ENCODE measurements at regions not wholly inside any gene's neighbourhood (a gene's known extent, or its start where the extent isn't known, plus 50 kb on each side); places are given as distances from the start of the nearest gene placed in this dataset.
"Not testable (repeated sequence)": the region's sequence is repeated elsewhere in the genome, so short reads cannot be mapped to it uniquely, and the experiment has no call there.

DNA sequence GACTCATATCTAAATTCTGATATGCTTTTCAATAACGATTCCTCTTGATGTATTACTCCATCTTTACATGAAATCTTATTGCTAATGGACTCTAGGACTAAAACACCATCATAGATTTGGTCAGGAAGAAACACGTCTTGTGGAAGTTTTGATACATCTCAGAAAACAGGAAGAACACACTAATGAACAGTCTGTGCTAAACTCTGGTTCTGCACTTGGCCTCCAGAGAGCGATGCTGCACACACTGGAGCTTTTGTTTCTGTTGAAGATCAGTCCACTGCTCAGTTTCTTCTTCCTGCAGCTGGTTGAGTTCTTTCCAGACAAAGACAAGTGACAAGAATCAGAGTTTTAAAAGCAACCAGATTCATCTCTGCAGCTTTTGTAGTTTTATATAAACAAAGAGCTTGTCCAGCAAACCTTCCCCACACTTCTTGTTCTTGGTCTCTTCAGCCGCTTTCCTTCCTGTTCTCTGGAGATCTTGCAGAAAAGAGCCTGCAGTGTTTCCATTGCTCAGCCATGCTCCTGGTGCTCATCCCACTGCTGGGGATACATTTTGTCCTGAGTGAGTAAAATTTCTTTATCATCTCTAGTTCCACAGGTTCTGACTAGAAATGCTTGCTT is 229.1 kb upstream of the OR4E1 start:
- no peak for DNase-seq (ENCODE audit: low spot score)

DNA sequence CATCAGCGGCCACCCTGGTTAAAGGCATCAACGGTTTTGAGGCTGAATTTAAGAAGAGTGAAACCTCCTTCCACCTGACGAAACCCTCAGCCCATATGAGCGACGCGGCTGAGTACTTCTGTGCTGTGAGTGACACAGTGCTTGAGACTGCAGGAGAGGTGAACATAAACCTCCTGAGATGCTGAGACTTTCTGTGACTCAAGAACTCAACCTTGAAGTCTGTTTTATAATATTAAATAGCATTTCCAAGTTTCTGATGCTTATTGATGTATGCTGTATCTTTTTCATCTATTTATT is 221.2 kb upstream of the OR4E1 start:
- DNase-seq (ENCODE audit: low spot score) = not testable (repeated sequence)

DNA sequence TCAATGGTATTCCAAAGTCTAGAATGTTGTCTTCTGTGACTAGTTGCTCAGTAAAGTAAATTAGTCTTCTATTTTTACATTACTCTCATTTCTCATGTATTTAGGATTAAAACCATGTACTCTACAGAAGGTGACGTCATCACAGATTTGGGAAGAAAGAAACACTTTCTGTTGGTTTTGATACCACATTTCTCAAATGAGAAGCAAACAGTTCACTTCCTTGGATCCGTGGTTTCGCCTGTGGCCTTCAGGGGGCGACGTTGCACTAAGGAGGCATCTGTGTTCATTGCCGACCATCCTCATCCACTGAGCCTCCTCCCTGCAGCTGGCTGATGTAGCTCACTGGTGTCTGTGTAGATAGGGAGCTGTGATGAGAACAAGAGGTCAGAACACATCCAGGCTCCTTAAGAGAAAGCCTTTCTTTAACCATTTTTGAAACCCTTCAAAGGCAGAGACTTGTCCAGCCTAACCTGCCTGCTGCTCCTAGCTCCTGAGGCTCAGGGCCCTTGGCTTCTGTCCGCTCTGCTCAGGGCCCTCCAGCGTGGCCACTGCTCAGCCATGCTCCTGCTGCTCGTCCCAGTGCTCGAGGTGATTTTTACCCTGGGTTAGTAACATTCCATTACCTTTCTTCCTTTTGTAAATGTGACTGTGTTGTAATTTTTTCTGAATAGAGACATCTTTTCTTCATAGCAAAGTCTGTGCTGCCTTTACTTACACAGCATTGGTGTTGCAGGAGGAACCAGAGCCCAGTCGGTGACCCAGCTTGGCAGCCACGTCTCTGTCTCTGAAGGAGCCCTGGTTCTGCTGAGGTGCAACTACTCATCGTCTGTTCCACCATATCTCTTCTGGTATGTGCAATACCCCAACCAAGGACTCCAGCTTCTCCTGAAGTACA is 220.6 kb upstream of the OR4E1 start:
- no peak for DNase-seq (ENCODE audit: low spot score)

DNA sequence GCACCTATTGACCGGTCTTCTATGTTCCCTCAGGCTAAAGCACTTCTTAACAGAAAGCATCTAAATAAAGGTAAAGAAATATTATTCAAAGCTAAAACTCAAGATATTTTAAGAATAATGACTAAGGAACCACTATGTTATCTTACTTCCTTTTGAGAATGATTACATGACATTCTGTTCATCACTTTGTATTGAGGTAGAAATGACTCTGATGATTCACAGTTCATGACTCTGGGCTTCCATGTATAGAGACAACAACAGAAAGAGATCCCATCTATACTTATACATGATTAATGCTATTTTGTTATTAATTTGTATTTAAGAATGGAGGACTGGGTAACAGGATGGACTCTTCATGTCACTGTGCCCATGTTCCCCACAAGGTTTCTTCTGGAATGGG is 218.3 kb upstream of the OR4E1 start:
- DNase-seq (ENCODE audit: low spot score) = no peak

DNA sequence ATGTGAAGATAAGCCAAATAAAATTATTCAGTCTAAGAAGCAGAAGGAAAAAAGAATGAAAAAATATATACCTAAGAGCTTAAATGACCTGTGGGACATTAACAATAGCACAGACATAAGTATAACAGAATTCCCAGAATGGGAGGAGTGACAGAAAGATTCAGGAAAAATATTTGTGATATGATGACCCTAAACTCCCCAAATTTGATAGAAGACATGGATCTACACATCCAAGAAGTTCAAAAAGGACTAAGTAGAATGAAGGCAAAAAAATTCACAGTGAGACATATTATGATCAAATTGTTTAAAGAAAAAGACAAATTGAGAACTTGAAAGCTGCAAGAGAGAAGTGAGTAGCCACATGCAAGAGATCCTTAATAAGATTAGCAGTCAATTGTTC is 211.4 kb upstream of the OR4E1 start:
- no peak for DNase-seq (ENCODE audit: low spot score)

DNA sequence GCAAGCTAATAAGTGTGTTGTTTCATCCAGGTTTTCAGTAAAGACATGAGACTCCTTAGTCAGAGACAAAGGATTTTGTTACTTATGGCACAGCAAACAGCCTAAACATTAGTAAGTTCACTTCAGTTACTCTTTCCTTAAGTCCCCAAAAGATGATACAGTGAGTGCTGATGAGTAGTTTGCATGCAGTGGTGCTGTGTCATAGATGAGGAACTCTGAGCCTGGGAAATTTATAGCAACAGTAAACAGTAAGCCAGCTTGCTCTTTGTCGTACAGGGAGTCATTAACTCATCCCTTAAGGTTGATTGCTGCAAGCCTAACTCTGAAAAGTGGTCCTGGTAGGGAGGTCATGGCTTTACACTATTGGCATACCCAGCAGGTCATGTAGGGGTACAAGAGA is 208.6 kb upstream of the OR4E1 start:
- no peak for DNase-seq (ENCODE audit: low spot score)

DNA sequence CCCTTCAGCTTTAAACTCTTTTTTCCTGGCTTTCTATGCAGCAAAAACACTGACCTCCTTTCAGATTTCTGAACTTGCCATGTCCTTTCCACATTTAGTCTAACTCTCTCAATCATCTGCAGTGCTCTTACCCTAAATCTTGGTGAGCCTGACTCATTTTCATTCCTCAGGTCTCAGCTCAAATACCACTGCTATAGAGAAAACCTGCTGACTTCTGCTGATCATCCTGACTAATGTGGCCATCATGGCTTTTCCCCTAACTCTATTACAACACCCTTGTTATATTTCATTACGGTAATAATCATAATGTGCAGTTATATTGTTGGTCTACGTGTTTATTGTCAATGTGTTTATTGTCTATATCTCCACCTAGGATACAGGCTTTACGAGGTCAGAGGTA is 207.3 kb upstream of the OR4E1 start:
- DNase-seq (ENCODE audit: low spot score) = no peak

DNA sequence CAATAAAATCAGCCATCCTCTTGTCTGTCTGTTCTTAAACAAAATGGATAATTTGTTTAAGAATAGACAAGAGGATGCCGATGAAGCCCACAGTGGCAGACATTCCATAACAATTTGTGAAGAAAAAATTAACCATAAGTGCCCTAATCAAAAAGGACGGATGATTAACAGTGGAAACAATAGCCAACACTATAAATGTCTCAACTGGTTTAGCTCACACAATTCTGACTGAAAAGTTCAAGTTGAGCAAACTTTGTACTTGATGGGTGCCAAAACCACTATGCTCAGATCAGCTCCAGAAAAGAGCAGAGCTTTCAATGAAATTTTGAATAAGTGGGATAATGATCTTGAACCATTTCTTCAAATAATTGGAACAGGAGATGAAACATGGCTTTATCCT is 202.2 kb upstream of the OR4E1 start:
- no peak for DNase-seq (ENCODE audit: low spot score)

DNA sequence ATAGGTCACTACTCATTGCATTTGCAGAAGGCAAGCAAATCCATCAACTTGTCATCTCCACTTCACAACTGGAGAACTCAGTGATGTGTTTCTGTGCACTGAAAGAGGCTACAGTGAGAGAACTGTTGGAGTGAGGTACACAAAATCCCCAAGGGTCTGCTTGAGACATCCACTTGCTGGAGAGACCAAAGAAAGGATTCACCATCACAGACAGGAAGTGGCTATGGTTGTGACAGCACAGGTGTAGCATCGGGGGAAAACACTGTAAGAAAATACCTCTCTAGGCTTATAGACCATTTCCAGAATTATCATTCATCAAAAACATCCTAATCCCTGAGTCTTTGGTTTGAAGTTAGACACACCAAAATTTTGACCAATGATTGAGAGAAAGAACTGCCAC is 201.3 kb upstream of the OR4E1 start:
- DNase-seq (ENCODE audit: low spot score) = no peak

DNA sequence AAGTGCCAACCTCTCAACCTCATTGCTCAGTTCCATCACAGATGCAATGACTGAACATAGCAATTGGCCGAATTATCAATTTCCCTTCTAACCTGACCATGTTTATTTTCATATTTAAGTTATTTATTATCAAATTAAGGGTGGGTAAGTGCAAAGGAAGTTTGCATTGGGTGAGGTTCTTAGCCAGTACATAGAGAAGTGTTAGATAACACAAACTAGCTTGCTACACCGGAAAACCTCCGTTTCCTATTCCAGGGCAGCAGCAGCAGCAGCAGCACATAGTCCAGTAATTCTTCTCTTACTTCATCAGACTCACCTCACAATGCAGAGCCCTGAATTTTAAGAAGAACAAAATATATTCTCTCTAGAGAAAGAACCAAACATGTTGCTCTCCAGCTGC is 200.5 kb upstream of the OR4E1 start:
- no peak for DNase-seq (ENCODE audit: low spot score)

DNA sequence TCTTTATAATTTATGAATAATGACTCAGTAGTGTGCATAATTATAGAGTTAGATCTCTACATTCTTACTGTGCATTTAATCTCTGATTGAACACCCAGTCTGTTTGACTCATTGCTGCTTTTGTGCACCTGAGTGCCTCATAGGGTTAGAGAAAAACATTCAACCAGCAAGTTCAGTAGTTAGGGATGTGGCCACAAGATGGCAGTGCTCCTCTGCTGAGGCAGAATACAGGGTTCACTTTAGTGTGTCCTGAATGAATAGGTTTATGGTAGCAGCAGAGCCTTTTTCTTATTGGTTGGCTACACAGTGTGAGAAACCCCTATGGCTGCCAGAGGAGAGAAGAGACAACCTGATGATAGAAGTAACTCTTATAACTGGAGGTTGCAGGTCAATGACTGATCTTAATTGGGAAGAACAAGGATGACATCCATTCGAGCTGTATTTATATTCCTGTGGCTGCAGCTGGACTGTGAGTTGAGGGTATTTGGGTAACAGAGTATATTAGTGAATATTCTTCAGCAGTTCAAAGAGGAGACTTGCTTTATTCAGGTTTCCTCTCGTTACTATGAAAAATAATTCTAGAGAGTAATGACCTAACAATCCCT is 194.9 kb upstream of the OR4E1 start:
- peak; percentile 8 for DNase-seq (ENCODE audit: low spot score)

DNA sequence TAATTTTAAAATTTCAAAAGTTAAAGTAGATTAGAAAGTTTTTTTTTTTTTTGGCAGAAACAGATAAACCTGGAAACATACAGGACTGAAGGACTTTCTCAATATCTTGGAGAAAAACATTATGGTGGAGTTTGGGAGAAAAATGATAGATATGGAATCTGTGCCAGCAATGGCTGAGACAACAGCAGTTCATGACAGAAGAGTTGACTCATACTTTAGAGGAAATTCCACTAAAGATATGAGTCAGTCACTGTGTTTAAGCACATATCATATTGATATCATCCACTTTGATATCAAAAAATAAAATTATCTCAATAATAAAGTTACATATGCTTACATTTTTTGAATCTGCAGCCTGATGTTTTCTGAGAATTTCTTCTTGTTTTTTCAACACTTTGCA is 193.9 kb upstream of the OR4E1 start:
- DNase-seq (ENCODE audit: low spot score) = no peak

DNA sequence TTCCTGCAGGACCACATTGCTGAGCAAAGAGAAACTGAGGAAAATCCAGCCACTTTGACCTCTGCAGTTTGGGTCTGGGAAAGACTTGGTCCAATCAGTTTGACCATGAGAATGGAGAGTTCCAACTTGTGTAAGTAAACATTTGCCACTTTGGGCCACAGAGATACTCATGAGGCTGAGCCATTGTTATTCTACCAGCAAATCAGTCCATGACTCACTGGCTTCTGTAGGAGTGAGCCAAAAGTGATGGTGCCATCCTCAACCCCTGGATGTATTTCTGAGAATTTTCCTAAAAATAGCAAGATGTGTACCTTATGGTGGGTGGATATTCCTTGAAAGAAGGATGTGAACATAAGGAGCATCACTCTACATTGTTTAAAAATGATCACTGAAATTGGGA is 192.9 kb upstream of the OR4E1 start:
- no peak for DNase-seq (ENCODE audit: low spot score)

DNA sequence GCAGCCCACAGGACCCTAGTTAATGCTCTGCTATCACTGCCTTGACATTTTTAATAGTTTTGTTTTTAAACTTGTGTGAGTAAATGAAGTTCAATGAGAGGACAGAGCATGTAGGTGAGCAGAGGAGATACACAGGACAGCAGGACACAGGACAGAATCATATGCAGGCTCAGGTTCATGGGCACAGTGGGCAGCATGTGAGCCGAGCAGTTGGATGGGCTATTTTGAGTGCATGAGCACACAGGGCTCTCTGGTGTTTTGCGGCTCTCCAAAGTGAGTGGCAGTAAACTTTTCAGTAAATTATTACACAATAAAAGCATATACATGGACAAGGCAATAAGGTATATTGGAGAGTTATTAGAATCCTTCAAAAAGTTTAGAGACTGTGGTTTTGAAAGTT is 189.7 kb upstream of the OR4E1 start:
- no peak for DNase-seq (ENCODE audit: low spot score)

DNA sequence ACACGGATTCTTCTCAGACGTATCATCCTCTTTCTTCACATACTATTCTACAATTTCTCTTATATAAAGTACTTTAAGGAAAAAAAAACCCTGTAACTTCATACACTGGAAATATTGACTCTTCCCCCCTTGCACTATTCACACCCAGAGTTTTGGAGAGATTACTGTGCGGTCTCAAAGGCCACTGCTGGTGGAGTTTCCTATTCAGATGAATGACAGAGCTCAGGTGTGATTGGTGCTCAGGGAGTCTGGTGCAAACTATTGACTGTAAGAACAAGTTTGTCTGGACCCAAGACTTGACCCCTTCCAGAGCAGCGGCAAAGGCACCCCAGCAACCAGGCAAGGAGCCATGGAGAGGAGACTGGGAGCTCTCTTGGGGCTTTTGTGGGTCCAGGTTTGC is 187.5 kb upstream of the OR4E1 start:
- no peak for DNase-seq (ENCODE audit: low spot score)

DNA sequence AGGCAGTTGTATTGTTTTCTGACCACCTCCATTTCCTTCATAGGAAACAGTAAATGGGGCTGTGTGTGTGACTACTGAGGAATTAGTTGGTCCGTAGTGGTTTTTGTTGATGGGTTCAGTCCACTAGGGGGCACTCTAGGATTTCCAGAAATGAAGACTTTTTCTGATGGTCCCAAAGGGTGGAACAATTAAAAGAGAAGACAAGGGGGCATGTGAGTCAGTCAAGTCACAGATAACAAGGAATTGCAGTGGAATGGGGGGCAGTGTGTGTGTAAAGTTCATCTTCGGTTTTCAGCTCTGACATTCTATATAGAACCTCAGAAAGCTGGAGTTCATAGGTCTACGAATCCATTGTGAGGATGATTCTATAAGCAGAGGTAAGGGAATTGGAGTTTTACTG is 186.6 kb upstream of the OR4E1 start:
- peak; percentile 34 for DNase-seq (ENCODE audit: low spot score)

DNA sequence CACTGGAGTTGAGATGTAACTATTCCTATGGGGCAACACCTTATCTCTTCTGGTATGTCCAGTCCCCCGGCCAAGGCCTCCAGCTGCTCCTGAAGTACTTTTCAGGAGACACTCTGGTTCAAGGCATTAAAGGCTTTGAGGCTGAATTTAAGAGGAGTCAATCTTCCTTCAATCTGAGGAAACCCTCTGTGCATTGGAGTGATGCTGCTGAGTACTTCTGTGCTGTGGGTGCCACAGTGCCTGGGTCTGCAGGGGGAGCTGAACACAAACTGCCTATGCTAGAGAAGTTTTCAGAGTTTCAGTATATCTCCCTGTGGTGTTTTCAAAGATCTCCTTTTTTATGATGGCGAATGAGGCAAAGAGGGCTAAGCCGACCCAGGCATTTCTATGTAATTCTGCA is 179.2 kb upstream of the OR4E1 start:
- DNase-seq (ENCODE audit: low spot score) = no peak

DNA sequence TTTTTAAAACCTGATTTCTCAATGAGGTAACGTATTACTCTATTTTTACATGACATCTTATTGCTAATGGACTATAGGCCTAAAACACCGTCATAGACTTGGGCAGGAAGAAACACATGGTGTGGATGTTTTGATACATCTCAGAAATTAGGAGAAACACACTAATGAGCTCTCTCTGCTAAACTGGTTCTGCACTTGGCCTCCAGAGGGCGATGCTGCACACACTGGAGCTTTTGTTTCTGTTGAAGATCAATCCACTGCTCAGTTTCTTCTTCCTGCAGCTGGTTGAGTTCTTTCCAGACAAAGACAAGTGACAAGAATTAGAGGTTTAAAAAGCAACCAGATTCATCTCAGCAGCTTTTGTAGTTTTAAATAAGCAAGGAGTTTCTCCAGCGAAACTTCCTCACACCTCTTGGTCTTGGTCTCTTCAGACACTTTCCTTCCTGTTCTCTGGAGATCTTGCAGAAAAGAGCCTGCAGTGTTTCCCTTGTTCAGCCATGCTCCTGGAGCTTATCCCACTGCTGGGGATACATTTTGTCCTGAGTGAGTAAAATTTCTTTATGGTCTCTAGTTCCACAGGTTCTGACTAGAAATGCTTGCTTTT is 178.5 kb upstream of the OR4E1 start:
- peak; percentile 11 for DNase-seq (ENCODE audit: low spot score)

DNA sequence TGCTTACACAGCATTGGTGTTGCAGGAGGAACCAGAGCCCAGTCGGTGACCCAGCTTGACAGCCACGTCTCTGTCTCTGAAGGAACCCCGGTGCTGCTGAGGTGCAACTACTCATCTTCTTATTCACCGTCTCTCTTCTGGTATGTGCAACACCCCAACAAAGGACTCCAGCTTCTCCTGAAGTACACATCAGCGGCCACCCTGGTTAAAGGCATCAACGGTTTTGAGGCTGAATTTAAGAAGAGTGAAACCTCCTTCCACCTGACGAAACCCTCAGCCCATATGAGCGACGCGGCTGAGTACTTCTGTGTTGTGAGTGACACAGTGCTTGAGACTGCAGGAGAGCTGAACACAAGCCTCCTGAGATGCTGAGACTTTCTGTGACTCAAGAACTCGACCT is 173.3 kb upstream of the OR4E1 start:
- DNase-seq (ENCODE audit: low spot score) = not testable (repeated sequence)

DNA sequence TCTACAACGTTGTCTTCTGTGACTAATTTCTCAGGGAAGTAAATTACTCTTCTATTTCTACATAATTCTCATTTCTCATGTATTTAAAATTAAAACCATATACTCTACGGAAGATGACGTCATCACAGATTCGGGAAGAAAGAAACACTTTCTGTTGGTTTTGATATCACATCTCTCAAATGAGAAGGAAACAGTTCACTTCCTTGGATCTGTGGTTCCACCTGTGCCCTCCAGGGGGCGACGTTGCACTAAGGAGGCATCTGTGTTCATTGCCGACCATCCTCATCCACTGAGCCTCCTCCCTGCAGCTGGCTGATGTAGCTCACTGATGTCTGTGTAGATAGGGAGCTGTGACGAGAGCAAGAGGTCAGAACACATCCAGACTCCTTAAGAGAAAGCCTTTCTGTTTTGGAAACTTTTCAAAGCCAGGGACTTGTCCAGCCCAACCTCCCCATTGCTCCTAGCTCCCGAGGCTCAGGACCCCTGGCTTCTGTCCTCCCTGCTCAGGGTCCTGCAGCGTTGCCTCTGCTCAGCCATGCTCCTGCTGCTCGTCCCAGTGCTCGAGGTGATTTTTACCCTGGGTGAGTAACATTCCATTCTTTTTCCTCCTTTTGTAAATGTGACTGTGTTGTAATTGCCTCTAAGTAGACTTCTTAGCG is 172.7 kb upstream of the OR4E1 start:
- DNase-seq (ENCODE audit: low spot score) = peak; percentile 48

DNA sequence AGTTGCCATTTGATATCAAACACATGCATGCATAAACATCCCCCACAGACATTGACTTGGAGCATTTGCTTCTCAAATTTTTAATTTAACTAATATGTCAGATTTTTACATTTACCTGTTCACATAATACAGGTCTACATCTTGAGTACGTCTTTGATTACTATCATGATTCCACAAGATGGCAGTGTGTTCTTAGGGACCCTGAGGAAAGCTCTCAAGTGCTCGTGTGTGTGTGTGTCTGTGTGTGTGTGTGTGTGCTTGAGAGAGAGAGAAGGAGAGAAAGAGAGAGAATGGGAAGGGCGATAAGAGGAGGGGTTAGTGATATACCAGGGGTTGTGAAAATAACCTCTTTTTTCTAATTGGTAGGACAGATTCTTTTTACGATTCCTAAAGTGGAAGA is 167.1 kb upstream of the OR4E1 start:
- DNase-seq (ENCODE audit: low spot score) = no peak

DNA sequence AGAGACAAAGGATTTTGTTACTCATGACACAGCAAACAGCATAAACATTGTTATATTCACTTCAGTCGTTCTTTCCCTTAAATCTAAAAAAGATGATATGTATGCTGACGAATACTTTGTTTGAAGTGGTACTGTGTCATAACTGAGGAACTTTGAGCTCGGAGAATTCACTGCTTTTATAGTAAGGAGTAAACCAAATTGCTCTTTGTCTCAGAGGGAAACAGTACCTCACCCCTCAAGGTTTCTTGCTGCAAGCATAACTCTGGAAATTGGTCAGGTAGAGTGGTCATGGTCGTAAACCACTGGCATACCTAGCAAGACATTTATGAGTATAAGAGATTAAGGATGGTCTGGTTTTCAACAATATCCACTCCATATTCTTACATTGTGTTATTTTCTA is 160.2 kb upstream of the OR4E1 start:
- DNase-seq (ENCODE audit: low spot score) = no peak

DNA sequence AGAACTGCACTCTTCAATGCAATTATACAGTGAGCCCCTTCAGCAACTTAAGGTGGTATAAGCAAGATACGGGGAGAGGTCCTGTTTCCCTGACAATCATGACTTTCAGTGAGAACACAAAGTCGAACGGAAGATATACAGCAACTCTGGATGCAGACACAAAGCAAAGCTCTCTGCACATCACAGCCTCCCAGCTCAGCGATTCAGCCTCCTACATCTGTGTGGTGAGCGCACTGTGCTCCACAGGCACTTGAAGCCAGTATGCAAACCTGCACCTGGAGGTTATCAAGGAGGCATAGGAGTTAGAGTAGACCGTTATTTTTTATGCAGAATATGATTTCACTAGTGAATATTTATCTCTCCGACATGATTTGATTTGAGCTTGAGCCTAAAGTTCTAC is 152.2 kb upstream of the OR4E1 start:
- DNase-seq (ENCODE audit: low spot score) = no peak
